ENCODE measurements at regions not wholly inside any gene's neighbourhood (a gene's known extent, or its start where the extent isn't known, plus 50 kb on each side); places are given as distances from the start of the nearest gene placed in this dataset.

DNA sequence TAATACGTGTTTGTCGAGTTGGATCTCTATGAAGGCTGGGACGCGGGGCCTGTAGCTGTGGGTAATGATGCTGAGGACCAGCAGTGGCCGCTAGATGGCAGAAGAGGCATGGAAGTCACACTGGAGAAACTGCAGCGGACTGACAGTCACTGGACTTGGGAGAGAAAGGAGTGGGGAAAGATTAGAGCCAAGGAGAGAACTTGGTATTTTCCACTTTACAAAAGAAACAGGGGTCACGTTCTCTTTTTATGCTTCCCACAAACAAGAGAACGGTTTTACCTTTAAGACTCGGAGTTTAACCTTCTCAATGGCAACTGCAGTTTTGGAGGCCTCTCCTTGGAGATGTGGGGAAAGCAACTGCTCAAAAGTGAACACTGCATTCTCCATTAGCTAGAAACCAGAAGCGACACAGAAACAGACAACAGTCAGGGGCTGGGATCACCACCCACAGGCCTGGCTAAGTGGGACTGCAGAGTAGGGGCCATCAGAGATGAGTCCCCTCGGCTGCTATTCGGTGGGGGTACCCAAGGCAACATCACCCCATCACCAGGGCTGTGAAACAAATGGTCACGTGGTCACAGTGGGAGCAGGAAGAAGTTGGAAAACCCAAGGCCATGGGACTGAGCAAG lies 51.1 kb upstream of the EDEM3 start (continued):
- no peak for TF ChIP-seq ZNF503 (CRISPR knock-in tag; IDR thresholded peaks at IDR 0.05)
- TF ChIP-seq ETV5 (CRISPR knock-in tag; IDR thresholded peaks at IDR 0.05; ENCODE audit: borderline replicate concordance) = no peak
- no peak for TF ChIP-seq TOE1 (CRISPR knock-in tag; IDR thresholded peaks at IDR 0.05)
- TF ChIP-seq FUBP1 (CRISPR knock-in tag; IDR thresholded peaks at IDR 0.05; ENCODE audit: borderline replicate concordance) = no peak
- TF ChIP-seq, protein P1, sequence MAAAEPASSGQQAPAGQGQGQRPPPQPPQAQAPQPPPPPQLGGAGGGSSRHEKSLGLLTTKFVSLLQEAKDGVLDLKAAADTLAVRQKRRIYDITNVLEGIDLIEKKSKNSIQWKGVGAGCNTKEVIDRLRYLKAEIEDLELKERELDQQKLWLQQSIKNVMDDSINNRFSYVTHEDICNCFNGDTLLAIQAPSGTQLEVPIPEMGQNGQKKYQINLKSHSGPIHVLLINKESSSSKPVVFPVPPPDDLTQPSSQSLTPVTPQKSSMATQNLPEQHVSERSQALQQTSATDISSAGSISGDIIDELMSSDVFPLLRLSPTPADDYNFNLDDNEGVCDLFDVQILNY (CRISPR knock-in tag; conservative IDR thresholded peaks at IDR 0.05) = no peak
- TF ChIP-seq, protein P2, sequence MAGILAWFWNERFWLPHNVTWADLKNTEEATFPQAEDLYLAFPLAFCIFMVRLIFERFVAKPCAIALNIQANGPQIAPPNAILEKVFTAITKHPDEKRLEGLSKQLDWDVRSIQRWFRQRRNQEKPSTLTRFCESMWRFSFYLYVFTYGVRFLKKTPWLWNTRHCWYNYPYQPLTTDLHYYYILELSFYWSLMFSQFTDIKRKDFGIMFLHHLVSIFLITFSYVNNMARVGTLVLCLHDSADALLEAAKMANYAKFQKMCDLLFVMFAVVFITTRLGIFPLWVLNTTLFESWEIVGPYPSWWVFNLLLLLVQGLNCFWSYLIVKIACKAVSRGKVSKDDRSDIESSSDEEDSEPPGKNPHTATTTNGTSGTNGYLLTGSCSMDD (CRISPR knock-in tag; IDR thresholded peaks at IDR 0.05) = no peak
- TF ChIP-seq MXD3 (CRISPR knock-in tag; IDR thresholded peaks at IDR 0.05) = no peak
- TF ChIP-seq, protein P3, sequence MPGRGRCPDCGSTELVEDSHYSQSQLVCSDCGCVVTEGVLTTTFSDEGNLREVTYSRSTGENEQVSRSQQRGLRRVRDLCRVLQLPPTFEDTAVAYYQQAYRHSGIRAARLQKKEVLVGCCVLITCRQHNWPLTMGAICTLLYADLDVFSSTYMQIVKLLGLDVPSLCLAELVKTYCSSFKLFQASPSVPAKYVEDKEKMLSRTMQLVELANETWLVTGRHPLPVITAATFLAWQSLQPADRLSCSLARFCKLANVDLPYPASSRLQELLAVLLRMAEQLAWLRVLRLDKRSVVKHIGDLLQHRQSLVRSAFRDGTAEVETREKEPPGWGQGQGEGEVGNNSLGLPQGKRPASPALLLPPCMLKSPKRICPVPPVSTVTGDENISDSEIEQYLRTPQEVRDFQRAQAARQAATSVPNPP (CRISPR knock-in tag; IDR thresholded peaks at IDR 0.05) = no peak
- no peak for TF ChIP-seq DPF2 (CRISPR knock-in tag; IDR thresholded peaks at IDR 0.05; ENCODE audit: borderline replicate concordance, low read depth)
- TF ChIP-seq, protein P4, sequence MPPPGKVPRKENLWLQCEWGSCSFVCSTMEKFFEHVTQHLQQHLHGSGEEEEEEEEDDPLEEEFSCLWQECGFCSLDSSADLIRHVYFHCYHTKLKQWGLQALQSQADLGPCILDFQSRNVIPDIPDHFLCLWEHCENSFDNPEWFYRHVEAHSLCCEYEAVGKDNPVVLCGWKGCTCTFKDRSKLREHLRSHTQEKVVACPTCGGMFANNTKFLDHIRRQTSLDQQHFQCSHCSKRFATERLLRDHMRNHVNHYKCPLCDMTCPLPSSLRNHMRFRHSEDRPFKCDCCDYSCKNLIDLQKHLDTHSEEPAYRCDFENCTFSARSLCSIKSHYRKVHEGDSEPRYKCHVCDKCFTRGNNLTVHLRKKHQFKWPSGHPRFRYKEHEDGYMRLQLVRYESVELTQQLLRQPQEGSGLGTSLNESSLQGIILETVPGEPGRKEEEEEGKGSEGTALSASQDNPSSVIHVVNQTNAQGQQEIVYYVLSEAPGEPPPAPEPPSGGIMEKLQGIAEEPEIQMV (CRISPR knock-in tag; IDR thresholded peaks at IDR 0.05; ENCODE audit: low read depth) = no peak
- no peak for TF ChIP-seq ZNF432 (CRISPR knock-in tag; IDR thresholded peaks at IDR 0.05; ENCODE audit: borderline replicate concordance)
- TF ChIP-seq ZNF546 (CRISPR knock-in tag; conservative IDR thresholded peaks at IDR 0.05) = no peak
- TF ChIP-seq ZNF12 (CRISPR knock-in tag; IDR thresholded peaks at IDR 0.05) = no peak
- TF ChIP-seq, protein P5, sequence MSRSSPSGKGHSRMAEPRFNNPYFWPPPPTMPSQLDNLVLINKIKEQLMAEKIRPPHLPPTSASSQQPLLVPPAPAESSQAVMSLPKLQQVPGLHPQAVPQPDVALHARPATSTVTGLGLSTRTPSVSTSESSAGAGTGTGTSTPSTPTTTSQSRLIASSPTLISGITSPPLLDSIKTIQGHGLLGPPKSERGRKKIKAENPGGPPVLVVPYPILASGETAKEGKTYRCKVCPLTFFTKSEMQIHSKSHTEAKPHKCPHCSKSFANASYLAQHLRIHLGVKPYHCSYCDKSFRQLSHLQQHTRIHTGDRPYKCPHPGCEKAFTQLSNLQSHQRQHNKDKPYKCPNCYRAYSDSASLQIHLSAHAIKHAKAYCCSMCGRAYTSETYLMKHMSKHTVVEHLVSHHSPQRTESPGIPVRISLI (CRISPR knock-in tag; IDR thresholded peaks at IDR 0.05; ENCODE audit: borderline replicate concordance) = no peak
- no peak for TF ChIP-seq KLF13 (CRISPR knock-in tag; IDR thresholded peaks at IDR 0.05)
